Esophagus squamous epithelium (tissue), 5 donors: ENCODE measurements at regions not wholly inside any gene's neighbourhood (a gene's known extent, or its start where the extent isn't known, plus 50 kb on each side); places are given as distances from the start of the nearest gene placed in this dataset.
"Not testable (repeated sequence)": the region's sequence is repeated elsewhere in the genome, so short reads cannot be mapped to it uniquely, and the experiment has no call there.

Experiments
- DNase-seq: peaks from one replicate; lab custom pipeline; 2025; lab: John Stamatoyannopoulos, UW
- H3K27ac ChIP-seq, 4 donors: fragments of 200-600 bp; sonication (generic); one replicate each; pipeline ENCODE4 v1.5.1; 2016 to 2019; ENCODE audit warnings: mild to moderate bottlenecking in 1 of 4
- H3K27me3 ChIP-seq, 4 donors: fragments of 200-600 bp; sonication (generic); 1 replicate in 3 of 4; 2 replicates in 1 of 4; pipeline versions ENCODE4 v1.5.1 to v1.6.0; 2017 to 2021; ENCODE audit warnings: antibody characterized with exemption in 1 of 4
- H3K36me3 ChIP-seq, 3 donors: fragments of 200-600 bp; sonication (generic); one replicate each; pipeline ENCODE4 v1.5.1; 2016 to 2019
- H3K4me1 ChIP-seq, 3 donors: fragments of 200-600 bp; sonication (generic); one replicate each; pipeline ENCODE4 v1.5.1; 2017 to 2019
- H3K4me3 ChIP-seq, 4 donors: fragments of 200-600 bp; sonication (generic); 1 replicate in 3 of 4; 2 replicates in 1 of 4; pipeline ENCODE4 v1.5.1; 2016 to 2019; ENCODE audit warnings: mild to moderate bottlenecking in 2 of 4, moderate library complexity in 1 of 4
- H3K9me3 ChIP-seq, 3 donors: fragments of 200-600 bp; sonication (generic); one replicate each; pipeline ENCODE4 v1.5.1; 2016 to 2019
- CTCF ChIP-seq, 6 experiments: fragments of 450-650 bp in 4 of 6; fragments of 200-600 bp in 2 of 6; sonication (generic) in 2 of 6; IDR thresholded peaks; one replicate each; pipeline ENCODE4 v1.5.1; 2016 to 2019; ENCODE audit warnings: antibody characterized with exemption in 6 of 6, mild to moderate bottlenecking in 4 of 6, moderate library complexity in 4 of 6
- POLR2A ChIP-seq, 4 donors: fragments of 450-650 bp; IDR thresholded peaks; one replicate each; pipeline ENCODE4 v1.6.1; 2017; ENCODE audit warnings: antibody characterized with exemption in 4 of 4, mild to moderate bottlenecking in 4 of 4, moderate library complexity in 3 of 4
- WGBS, 2 donors: methylation state at CpG; one replicate each; pipeline ENCODE4 v1.1.5; 2018; 5-methylcytosine and 5-hydroxymethylcytosine counted together
- intact Hi-C: fragments of 100-400 bp; cut with DNase I; formaldehyde crosslinking; loops from one replicate; pipeline ENCODE4 v1.15.0; 2022
- donor health status: DM: yes; HTN: yes; CAD: no.

- 75 to 80% methylated on average over 3 to 4 of the region's 4 CpGs for WGBS, 2 donors
- no peak for TF ChIP-seq POLR2A (IDR thresholded peaks at IDR 0.05)
- TF ChIP-seq CTCF (IDR thresholded peaks at IDR 0.05), result no peak
- Histone ChIP-seq H3K27ac (no peak overlapping the region), H3K4me3 (no peak overlapping the region), H3K4me1 (no peaks in the 10 kb centered on the region), H3K27me3 (peaks cover 0 to 49% (median 0%) of the 10 kb centered on the region in 4 donors), H3K36me3 (no peaks in the 10 kb centered on the region), H3K9me3 (peaks cover 0 to 8% (median 7%) of the 10 kb centered on the region in 3 donors)
- DNase-seq, result no peak
- intact Hi-C loops, result no loop called here
Observed at GRCh38 chr20:4626228-4626627, 60.0 kb upstream of the PRNP start.

GRCh38 chr20:4625687-4626086, 60.6 kb upstream of the PRNP start:
- peaks cover 0 to 46% (median 0%) of the 10 kb centered on the region in 4 donors for H3K27me3 ChIP-seq
- no peaks in the 10 kb centered on the region for H3K4me1 ChIP-seq
- WGBS, 2 donors, result 78 to 88% methylated on average over 3 to 5 of the region's 5 CpGs
- no peak overlapping the region for H3K27ac ChIP-seq
- intact Hi-C loops, result no loop called here
- TF ChIP-seq CTCF (IDR thresholded peaks at IDR 0.05) (no peak), POLR2A (IDR thresholded peaks at IDR 0.05) (no peak)
- H3K4me3 ChIP-seq, result no peak overlapping the region
- no peaks in the 10 kb centered on the region for H3K36me3 ChIP-seq
- DNase-seq, result no peak
- H3K9me3 ChIP-seq, result peaks cover 0 to 8% (median 7%) of the 10 kb centered on the region in 3 donors

GRCh38 chr20:4624675-4625336, 61.5 kb upstream of the PRNP start:
- H3K4me3 ChIP-seq, intact Hi-C loops, H3K4me1 ChIP-seq, DNase-seq, H3K27ac ChIP-seq, H3K36me3 ChIP-seq, H3K9me3 ChIP-seq: not testable (repeated sequence)
- peaks cover 0 to 39% (median 0%) of the 10 kb centered on the region in 4 donors for H3K27me3 ChIP-seq
- WGBS, 2 donors, result 76 to 80% methylated on average over 4 to 7 of the region's 11 CpGs

- H3K4me3 ChIP-seq, H3K9me3 ChIP-seq: not testable (repeated sequence)
- WGBS, 2 donors, result 84 to 90% methylated on average over 4 of the region's 4 CpGs
Observed at GRCh38 chr20:4619144-4619543, 67.1 kb upstream of the PRNP start.

GRCh38 chr20:4617484-4617883, 68.8 kb upstream of the PRNP start:
- no peak overlapping the region for H3K27ac ChIP-seq
- no peak for TF ChIP-seq CTCF (IDR thresholded peaks at IDR 0.05)
- no peak for TF ChIP-seq POLR2A (IDR thresholded peaks at IDR 0.05)
- intact Hi-C loops, result loop anchor here (10.0 kb wide), 1 partner anchor 487 kb away; no protein-coding TSS in a partner anchor
- WGBS, 2 donors, result 75 to 80% methylated on average over 5 to 6 of the region's 6 CpGs
- H3K36me3 ChIP-seq, result no peaks in the 10 kb centered on the region
- no peak overlapping the region for H3K4me3 ChIP-seq
- H3K4me1 ChIP-seq, result peaks cover 0 to 10% (median 8%) of the 10 kb centered on the region in 3 donors
- peaks cover 0 to 6% (median 0%) of the 10 kb centered on the region in 4 donors for H3K27me3 ChIP-seq
- H3K9me3 ChIP-seq, result no peaks in the 10 kb centered on the region
- no peak for DNase-seq

More at GRCh38 chr20:4619144-4619543, 67.1 kb upstream of the PRNP start:
- not testable (repeated sequence) for H3K36me3 ChIP-seq, DNase-seq, H3K27ac ChIP-seq, H3K4me1 ChIP-seq
- intact Hi-C loops, result loop anchor here (10.0 kb wide), 1 partner anchor 486 kb away; no protein-coding TSS in a partner anchor
- peaks cover 0 to 19% (median 0%) of the 10 kb centered on the region in 4 donors for H3K27me3 ChIP-seq

GRCh38 chr20:4617019-4617418, 69.2 kb upstream of the PRNP start:
- no peaks in the 10 kb centered on the region for H3K36me3 ChIP-seq
- no peaks in the 10 kb centered on the region for H3K9me3 ChIP-seq
- no peak overlapping the region for H3K4me3 ChIP-seq
- DNase-seq, result no peak
- peaks cover 0 to 4% (median 0%) of the 10 kb centered on the region in 4 donors for H3K27me3 ChIP-seq
- H3K27ac ChIP-seq, result no peak overlapping the region
- H3K4me1 ChIP-seq, result peaks cover 0 to 10% (median 8%) of the 10 kb centered on the region in 3 donors
- TF ChIP-seq CTCF (IDR thresholded peaks at IDR 0.05) (no peak), POLR2A (IDR thresholded peaks at IDR 0.05) (no peak)
- WGBS, 2 donors, result 82 to 94% methylated on average over 2 of the region's 2 CpGs
- intact Hi-C loops, result loop anchor here (10.0 kb wide), 1 partner anchor 488 kb away; no protein-coding TSS in a partner anchor
